ENCODE measurements at regions not wholly inside any gene's neighbourhood (a gene's known extent, or its start where the extent isn't known, plus 50 kb on each side); places are given as distances from the start of the nearest gene placed in this dataset.

GRCh38 chr21:22044431-22044830, 1046.2 kb downstream of the NCAM2 start:
- ATAC-seq (ENCODE audit: low FRiP score) (no peak), DNase-seq (ENCODE audit: low spot score) (no peak)
- no peak for TF ChIP-seq CTCF (IDR thresholded peaks at IDR 0.05)

- no peak for DNase-seq (ENCODE audit: low spot score)
- ATAC-seq (ENCODE audit: low FRiP score): no peak
- no peak for TF ChIP-seq CTCF (IDR thresholded peaks at IDR 0.05)
Measured at GRCh38 chr21:22046576-22046975, 1048.4 kb downstream of the NCAM2 start.

GRCh38 chr21:22056904-22057303, 1058.7 kb downstream of the NCAM2 start:
- DNase-seq (ENCODE audit: low spot score): no peak
- TF ChIP-seq CTCF (IDR thresholded peaks at IDR 0.05): no peak
- ATAC-seq (ENCODE audit: low FRiP score): no peak

GRCh38 chr21:22062472-22063139, 1064.4 kb downstream of the NCAM2 start:
- DNase-seq (ENCODE audit: low spot score) (no peak), ATAC-seq (ENCODE audit: low FRiP score) (no peak)
- TF ChIP-seq CTCF (IDR thresholded peaks at IDR 0.05): no peak

GRCh38 chr21:22063140-22063539, 1064.9 kb downstream of the NCAM2 start:
- TF ChIP-seq CTCF (IDR thresholded peaks at IDR 0.05): no peak
- ATAC-seq (ENCODE audit: low FRiP score) (no peak), DNase-seq (ENCODE audit: low spot score) (no peak)

- no peak for DNase-seq (ENCODE audit: low spot score)
- ATAC-seq (ENCODE audit: low FRiP score): no peak
- no peak for TF ChIP-seq CTCF (IDR thresholded peaks at IDR 0.05)
Measured at GRCh38 chr21:22076471-22076870, 1078.3 kb downstream of the NCAM2 start.

- DNase-seq (ENCODE audit: low spot score): no peak
- ATAC-seq (ENCODE audit: low FRiP score): no peak
- no peak for TF ChIP-seq CTCF (IDR thresholded peaks at IDR 0.05)
Measured at GRCh38 chr21:22083899-22084298, 1085.7 kb downstream of the NCAM2 start.
